HepG2 (cell line): ENCODE measurements at regions not wholly inside any gene's neighbourhood (a gene's known extent, or its start where the extent isn't known, plus 50 kb on each side); places are given as distances from the start of the nearest gene placed in this dataset.

Experiments used
- ATAC-seq: fragments of 200-7000 bp; cut with Tn5 transposase; 3 replicates; pipeline ENCODE4 v1.9.1; 2020; ENCODE audit warnings: mild to moderate bottlenecking, moderate library complexity
- BruUV-seq: library from RNA; stranded (reverse); fragments of 400-500 nt; replicated peaks from 2 replicates; lab custom pipeline; 2021; lab: Mats Ljungman, UMichigan
- CTCF ChIA-PET: fragments of 300-600 bp; formaldehyde crosslinking; extraction: SDS; loops from one replicate; lab custom pipeline; 2021; ENCODE audit warnings: low total read pairs, inconsistent platforms, low intra/inter-chr PET ratio; lab: Yijun Ruan, JAX
- POLR2A ChIA-PET: fragments of 350-600 bp; sonication (Branson Sonifier 250); formaldehyde crosslinking; loops from one replicate; lab custom pipeline; 2020; ENCODE audit warnings: antibody characterized with exemption, inconsistent platforms; lab: Yijun Ruan, JAX
- DNase-seq: peaks from one replicate; pipeline ENCODE4 v3.0.0-alpha.2; 2015; ENCODE audit warnings: low spot score
- FAIRE-seq: peaks from 3 replicates; lab custom pipeline; 2011; peaks lifted over from hg19 to GRCh38; lab: Jason Lieb, UNC
- H2AFZ ChIP-seq: one replicate; pipeline ENCODE4 v1.6.1; 2011; ENCODE audit warnings: low read length, inconsistent platforms
- H3K27ac ChIP-seq: fragments of 300-600 bp; 3 replicates; pipeline ENCODE4 v1.8.0; 2011; ENCODE audit warnings: mixed run types, mild to moderate bottlenecking, mixed read lengths, low read length, inconsistent platforms; ENCODE audit not compliant: insufficient read depth; ENCODE audit errors: extremely low read length
- H3K27me3 ChIP-seq, 2 experiments: fragments of 200-600 bp in 1 of 2; 2 replicates in 1 of 2; 3 replicates in 1 of 2; pipeline versions ENCODE4 v1.6.0 to v1.8.0; 2011; ENCODE audit warnings: low read length in 2 of 2, mild to moderate bottlenecking in 2 of 2, moderate library complexity in 2 of 2, inconsistent platforms in 1 of 2; ENCODE audit not compliant: insufficient read depth in 2 of 2, control insufficient read depth in 1 of 2
- H3K36me3 ChIP-seq, 2 experiments: fragments of 200-600 bp in 1 of 2; replicated peaks in 1 of 2; 2 replicates in 1 of 2; 3 replicates in 1 of 2; pipeline versions ENCODE4 v1.5.1 to v1.8.0; 2011; ENCODE audit warnings: low read length in 2 of 2, inconsistent platforms in 1 of 2; ENCODE audit not compliant: insufficient read depth in 2 of 2, control insufficient read depth in 1 of 2
- H3K4me1 ChIP-seq: 2 replicates; pipeline ENCODE4 v1.5.1; 2012; ENCODE audit warnings: low read length, inconsistent platforms; ENCODE audit not compliant: insufficient read depth
- H3K4me2 ChIP-seq: 2 replicates; pipeline ENCODE4 v1.6.0; 2011; ENCODE audit warnings: low read depth, low read length, inconsistent platforms
- H3K4me3 ChIP-seq, 3 experiments: fragments of 200-600 bp in 1 of 3; sonication (generic), shearing (Covaris generic) in 1 of 3; replicated peaks in 1 of 3; 2 replicates each; pipeline ENCODE4 v1.5.1; 2011 to 2016; ENCODE audit warnings: low read length in 3 of 3, inconsistent platforms in 2 of 3, low read depth in 2 of 3, mild to moderate bottlenecking in 2 of 3, control low read depth in 1 of 3, mixed read lengths in 1 of 3; ENCODE audit not compliant: insufficient read depth in 1 of 3
- H3K79me2 ChIP-seq: one replicate; pipeline ENCODE4 v1.6.1; 2011; ENCODE audit warnings: low read length, inconsistent platforms; ENCODE audit not compliant: insufficient read depth
- H3K9ac ChIP-seq: 2 replicates; pipeline ENCODE4 v1.6.0; 2011; ENCODE audit warnings: mild to moderate bottlenecking, low read depth, low read length, inconsistent platforms; ENCODE audit not compliant: insufficient read depth
- H3K9me3 ChIP-seq: 2 replicates; pipeline ENCODE4 v1.5.1; 2012; ENCODE audit warnings: mild to moderate bottlenecking, low read length
- H4K20me1 ChIP-seq: 2 replicates; pipeline ENCODE4 v1.6.0; 2011; ENCODE audit warnings: inconsistent platforms, mild to moderate bottlenecking, low read length, moderate library complexity; ENCODE audit not compliant: insufficient read depth
- KLF11 ChIP-seq: IDR thresholded peaks from 2 replicates; pipeline ENCODE4 v1.6.1; 2016; ENCODE audit warnings: missing compliant biosample characterization
- KMT2B ChIP-seq: IDR thresholded peaks from 2 replicates; pipeline ENCODE4 v1.6.1; 2016; ENCODE audit warnings: missing genetic modification reagents, missing compliant biosample characterization
- MTF1 ChIP-seq: sonication (generic); formaldehyde crosslinking; IDR thresholded peaks from 2 replicates; pipeline ENCODE4 v1.5.0; 2020; ENCODE audit warnings: missing genetic modification reagents
- NFYB ChIP-seq: sonication (generic); formaldehyde crosslinking; IDR thresholded peaks from 2 replicates; pipeline ENCODE4 v1.4.0; 2020; ENCODE audit warnings: missing genetic modification reagents
- POLR2AphosphoS2 ChIP-seq: IDR thresholded peaks from 2 replicates; pipeline ENCODE4 v1.6.1; 2011; ENCODE audit warnings: low read depth, low read length, improper control_type of control experiment
- RORA ChIP-seq: sonication (generic); formaldehyde crosslinking; IDR thresholded peaks from 2 replicates; pipeline ENCODE4 v1.5.0; 2020; ENCODE audit warnings: mild to moderate bottlenecking, missing genetic modification reagents, moderate library complexity
- SIX4 ChIP-seq: sonication (generic); formaldehyde crosslinking; IDR thresholded peaks from 2 replicates; pipeline ENCODE4 v1.4.0; 2020; ENCODE audit warnings: missing genetic modification reagents
- TOE1 ChIP-seq: sonication (generic); formaldehyde crosslinking; IDR thresholded peaks from 2 replicates; pipeline ENCODE4 v1.4.0; 2020; ENCODE audit warnings: mild to moderate bottlenecking, missing genetic modification reagents
- ZNF207 ChIP-seq: fragments of 450-650 bp; IDR thresholded peaks from 2 replicates; pipeline ENCODE4 v1.6.1; 2016; ENCODE audit warnings: antibody characterized with exemption, borderline replicate concordance
- ZNF230 ChIP-seq: sonication (generic); formaldehyde crosslinking; IDR thresholded peaks from 2 replicates; pipeline ENCODE4 v1.4.0; 2020; ENCODE audit warnings: mild to moderate bottlenecking, missing genetic modification reagents
- ZNF619 ChIP-seq: sonication (generic); formaldehyde crosslinking; IDR thresholded peaks from 2 replicates; pipeline ENCODE4 v1.4.0; 2020; ENCODE audit warnings: mild to moderate bottlenecking, missing genetic modification reagents
- ZNF713 ChIP-seq: sonication (generic); formaldehyde crosslinking; IDR thresholded peaks from 2 replicates; pipeline ENCODE4 v1.4.0; 2020; ENCODE audit warnings: mild to moderate bottlenecking, missing genetic modification reagents
- in situ Hi-C: cut with HindIII; loops from 2 replicates; pipeline ENCODE4 v1.10.0; 2017; ENCODE audit warnings: low pct_unique_long_range_greater_than_20kb; ENCODE audit not compliant: extremely low pct_ligation_motif_present
- intact Hi-C: fragments of 100-400 bp; cut with micrococcal nuclease; formaldehyde crosslinking; loops from one replicate; pipeline ENCODE4 v1.10.0; 2022; ENCODE audit not compliant: unreplicated experiment
- TF ChIP-seq, protein P1 (sequence below): sonication (generic); formaldehyde crosslinking; IDR thresholded peaks from 2 replicates; pipeline ENCODE4 v1.5.0; 2020; ENCODE audit warnings: missing genetic modification reagents
- TF ChIP-seq, protein P2 (sequence below): sonication (generic); formaldehyde crosslinking; IDR thresholded peaks from 2 replicates; pipeline ENCODE4 v1.9.0; 2021; ENCODE audit warnings: missing genetic modification reagents, borderline replicate concordance
- TF ChIP-seq, protein P3 (sequence below): sonication (generic); formaldehyde crosslinking; IDR thresholded peaks from 2 replicates; pipeline ENCODE4 v1.9.0; 2021; ENCODE audit warnings: missing genetic modification reagents, mild to moderate bottlenecking, borderline replicate concordance
- TF ChIP-seq, protein P4 (sequence below): sonication (generic); formaldehyde crosslinking; IDR thresholded peaks from 2 replicates; pipeline ENCODE4 v1.4.0; 2020; ENCODE audit warnings: missing genetic modification reagents; ENCODE audit errors: not compliant biosample characterization
- TF ChIP-seq, protein P5 (sequence below): sonication (generic); formaldehyde crosslinking; conservative IDR thresholded peaks from 2 replicates; pipeline ENCODE4 v1.8.0; 2022; ENCODE audit warnings: low read depth, missing genetic modification reagents

DNA sequence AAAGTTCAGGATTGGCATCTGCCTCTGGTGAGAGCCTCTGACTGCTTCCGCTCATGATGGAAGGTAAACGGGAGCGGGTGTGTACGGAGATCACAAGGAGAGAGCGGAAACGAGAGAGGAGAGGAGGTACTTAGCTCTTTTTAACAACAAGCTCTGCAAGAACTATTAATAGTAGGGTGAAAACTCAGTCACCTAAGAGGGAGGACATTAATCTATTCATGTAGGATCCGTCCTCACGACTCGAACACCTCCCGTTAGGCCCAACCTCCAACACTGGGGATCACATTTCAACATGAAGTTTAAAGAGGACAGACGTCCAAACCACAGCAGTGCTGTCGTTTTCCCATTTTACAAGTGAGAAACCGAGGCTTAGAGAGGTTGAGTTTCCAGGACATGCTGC is 173.7 kb downstream of the SLC28A3 start (continued):
- TF ChIP-seq, protein P1, sequence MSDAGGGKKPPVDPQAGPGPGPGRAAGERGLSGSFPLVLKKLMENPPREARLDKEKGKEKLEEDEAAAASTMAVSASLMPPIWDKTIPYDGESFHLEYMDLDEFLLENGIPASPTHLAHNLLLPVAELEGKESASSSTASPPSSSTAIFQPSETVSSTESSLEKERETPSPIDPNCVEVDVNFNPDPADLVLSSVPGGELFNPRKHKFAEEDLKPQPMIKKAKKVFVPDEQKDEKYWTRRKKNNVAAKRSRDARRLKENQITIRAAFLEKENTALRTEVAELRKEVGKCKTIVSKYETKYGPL (CRISPR knock-in tag): no peak

DNA sequence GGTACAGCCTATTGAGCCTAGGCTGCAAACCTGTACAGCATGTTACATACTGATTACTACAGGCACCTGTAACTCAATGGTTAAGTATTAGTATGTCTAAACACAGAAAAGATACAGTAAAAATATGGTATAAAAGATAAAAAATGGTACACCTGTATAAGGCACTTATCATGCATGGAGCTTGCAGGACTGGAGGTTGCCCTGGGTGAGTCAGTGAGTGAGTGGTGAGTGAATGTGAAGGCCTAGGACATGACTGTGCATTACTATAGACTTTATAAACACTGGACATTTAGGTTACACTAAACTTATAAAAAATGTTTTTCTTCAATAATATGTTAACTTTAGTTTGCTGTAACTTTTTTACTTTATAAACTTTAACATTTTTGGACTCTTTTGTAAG is 171.3 kb downstream of the SLC28A3 start:
- in situ Hi-C loops: no loop called here

More for the DNA sequence above, 171.3 kb downstream of the SLC28A3 start:
- ChIA-PET CTCF (no interaction called here), POLR2A (no interaction called here)
- Histone ChIP-seq H3K27ac (no peak overlapping the region), H3K4me2 (no peak overlapping the region), H3K4me1 (peaks cover 17% of the 10 kb centered on the region; the same call in 1 of the 2 replicates), H3K36me3 (no peaks in the 10 kb centered on the region), H2AFZ (no peak overlapping the region), H4K20me1 (no peaks in the 10 kb centered on the region), H3K9me3 (no peaks in the 10 kb centered on the region), H3K4me3 (no peak overlapping the region), H3K9ac (no peak overlapping the region), H3K27me3 (peaks cover 0 to 6% of the 10 kb centered on the region in 2 experiments; a peak in 1 of 5 replicates), H3K79me2 (no peaks in the 10 kb centered on the region)
- ATAC-seq (no peak), FAIRE-seq (no peak), DNase-seq (no peak)
- TF ChIP-seq, protein P2, sequence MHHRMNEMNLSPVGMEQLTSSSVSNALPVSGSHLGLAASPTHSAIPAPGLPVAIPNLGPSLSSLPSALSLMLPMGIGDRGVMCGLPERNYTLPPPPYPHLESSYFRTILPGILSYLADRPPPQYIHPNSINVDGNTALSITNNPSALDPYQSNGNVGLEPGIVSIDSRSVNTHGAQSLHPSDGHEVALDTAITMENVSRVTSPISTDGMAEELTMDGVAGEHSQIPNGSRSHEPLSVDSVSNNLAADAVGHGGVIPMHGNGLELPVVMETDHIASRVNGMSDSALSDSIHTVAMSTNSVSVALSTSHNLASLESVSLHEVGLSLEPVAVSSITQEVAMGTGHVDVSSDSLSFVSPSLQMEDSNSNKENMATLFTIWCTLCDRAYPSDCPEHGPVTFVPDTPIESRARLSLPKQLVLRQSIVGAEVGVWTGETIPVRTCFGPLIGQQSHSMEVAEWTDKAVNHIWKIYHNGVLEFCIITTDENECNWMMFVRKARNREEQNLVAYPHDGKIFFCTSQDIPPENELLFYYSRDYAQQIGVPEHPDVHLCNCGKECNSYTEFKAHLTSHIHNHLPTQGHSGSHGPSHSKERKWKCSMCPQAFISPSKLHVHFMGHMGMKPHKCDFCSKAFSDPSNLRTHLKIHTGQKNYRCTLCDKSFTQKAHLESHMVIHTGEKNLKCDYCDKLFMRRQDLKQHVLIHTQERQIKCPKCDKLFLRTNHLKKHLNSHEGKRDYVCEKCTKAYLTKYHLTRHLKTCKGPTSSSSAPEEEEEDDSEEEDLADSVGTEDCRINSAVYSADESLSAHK: no peak
- TF ChIP-seq POLR2AphosphoS2 (no peak), KLF11 (CRISPR knock-in tag) (no peak), ZNF207 (no peak), ZNF619 (no peak), TOE1 (CRISPR knock-in tag) (no peak), ZNF713 (CRISPR knock-in tag) (no peak), RORA (CRISPR knock-in tag) (no peak), SIX4 (no peak), ZNF230 (CRISPR knock-in tag) (no peak), KMT2B (CRISPR knock-in tag) (no peak), NFYB (CRISPR knock-in tag) (no peak), MTF1 (CRISPR knock-in tag) (no peak)
- TF ChIP-seq, protein P3, sequence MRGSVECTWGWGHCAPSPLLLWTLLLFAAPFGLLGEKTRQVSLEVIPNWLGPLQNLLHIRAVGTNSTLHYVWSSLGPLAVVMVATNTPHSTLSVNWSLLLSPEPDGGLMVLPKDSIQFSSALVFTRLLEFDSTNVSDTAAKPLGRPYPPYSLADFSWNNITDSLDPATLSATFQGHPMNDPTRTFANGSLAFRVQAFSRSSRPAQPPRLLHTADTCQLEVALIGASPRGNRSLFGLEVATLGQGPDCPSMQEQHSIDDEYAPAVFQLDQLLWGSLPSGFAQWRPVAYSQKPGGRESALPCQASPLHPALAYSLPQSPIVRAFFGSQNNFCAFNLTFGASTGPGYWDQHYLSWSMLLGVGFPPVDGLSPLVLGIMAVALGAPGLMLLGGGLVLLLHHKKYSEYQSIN (CRISPR knock-in tag): no peak
- TF ChIP-seq, protein P4, sequence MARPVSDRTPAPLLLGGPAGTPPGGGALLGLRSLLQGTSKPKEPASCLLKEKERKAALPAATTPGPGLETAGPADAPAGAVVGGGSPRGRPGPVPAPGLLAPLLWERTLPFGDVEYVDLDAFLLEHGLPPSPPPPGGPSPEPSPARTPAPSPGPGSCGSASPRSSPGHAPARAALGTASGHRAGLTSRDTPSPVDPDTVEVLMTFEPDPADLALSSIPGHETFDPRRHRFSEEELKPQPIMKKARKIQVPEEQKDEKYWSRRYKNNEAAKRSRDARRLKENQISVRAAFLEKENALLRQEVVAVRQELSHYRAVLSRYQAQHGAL (CRISPR knock-in tag): no peak
- TF ChIP-seq, protein P5, sequence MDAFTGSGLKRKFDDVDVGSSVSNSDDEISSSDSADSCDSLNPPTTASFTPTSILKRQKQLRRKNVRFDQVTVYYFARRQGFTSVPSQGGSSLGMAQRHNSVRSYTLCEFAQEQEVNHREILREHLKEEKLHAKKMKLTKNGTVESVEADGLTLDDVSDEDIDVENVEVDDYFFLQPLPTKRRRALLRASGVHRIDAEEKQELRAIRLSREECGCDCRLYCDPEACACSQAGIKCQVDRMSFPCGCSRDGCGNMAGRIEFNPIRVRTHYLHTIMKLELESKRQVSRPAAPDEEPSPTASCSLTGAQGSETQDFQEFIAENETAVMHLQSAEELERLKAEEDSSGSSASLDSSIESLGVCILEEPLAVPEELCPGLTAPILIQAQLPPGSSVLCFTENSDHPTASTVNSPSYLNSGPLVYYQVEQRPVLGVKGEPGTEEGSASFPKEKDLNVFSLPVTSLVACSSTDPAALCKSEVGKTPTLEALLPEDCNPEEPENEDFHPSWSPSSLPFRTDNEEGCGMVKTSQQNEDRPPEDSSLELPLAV: no peak
- intact Hi-C loops: no loop called here
- BruUV-seq: no TSS peak
